ENCODE measurements at regions not wholly inside any gene's neighbourhood (a gene's known extent, or its start where the extent isn't known, plus 50 kb on each side); places are given as distances from the start of the nearest gene placed in this dataset.

- Mint-ChIP-seq H3K36me3 (no peaks in the 10 kb centered on the region), H3K4me1 (no peaks in the 10 kb centered on the region), H3K9me3 (ENCODE audit: low read depth) (peaks cover 18% of the 10 kb centered on the region), H3K27ac (no peak overlapping the region), H3K27me3 (no peaks in the 10 kb centered on the region), H3K4me3 (no peak overlapping the region)
- DNase-seq = no peak
- CTCF ChIA-PET = no interaction called here
- no peak for ATAC-seq
These were observed 784.1 kb downstream of the UQCRFS1 start for GRCh38 chr19:28428663-28429348.

GRCh38 chr19:28427376-28428083, 785.4 kb downstream of the UQCRFS1 start:
- Mint-ChIP-seq H3K4me3 (no peak overlapping the region), H3K27ac (no peak overlapping the region), H3K27me3 (no peaks in the 10 kb centered on the region), H3K9me3 (ENCODE audit: low read depth) (peaks cover 12% of the 10 kb centered on the region), H3K4me1 (no peaks in the 10 kb centered on the region), H3K36me3 (no peaks in the 10 kb centered on the region)
- CTCF ChIA-PET = no interaction called here
- DNase-seq = no peak
- ATAC-seq = no peak

GRCh38 chr19:28426730-28427225, 786.2 kb downstream of the UQCRFS1 start:
- no peaks in the 10 kb centered on the region for H3K36me3 Mint-ChIP-seq
- no peak for ATAC-seq
- H3K4me3 Mint-ChIP-seq = no peak overlapping the region
- H3K27ac Mint-ChIP-seq = no peak overlapping the region
- H3K27me3 Mint-ChIP-seq = no peaks in the 10 kb centered on the region
- no peak for DNase-seq
- peaks cover 6% of the 10 kb centered on the region for H3K9me3 Mint-ChIP-seq (ENCODE audit: low read depth)
- no peaks in the 10 kb centered on the region for H3K4me1 Mint-ChIP-seq
- CTCF ChIA-PET = no interaction called here

- no peak overlapping the region for H3K4me3 Mint-ChIP-seq
- ATAC-seq = no peak
- no peaks in the 10 kb centered on the region for H3K36me3 Mint-ChIP-seq
- DNase-seq = no peak
- no peaks in the 10 kb centered on the region for H3K4me1 Mint-ChIP-seq
- H3K9me3 Mint-ChIP-seq (ENCODE audit: low read depth) = peaks cover 6% of the 10 kb centered on the region
- no peaks in the 10 kb centered on the region for H3K27me3 Mint-ChIP-seq
- H3K27ac Mint-ChIP-seq = no peak overlapping the region
- CTCF ChIA-PET = no interaction called here
These were observed 786.7 kb downstream of the UQCRFS1 start for GRCh38 chr19:28426110-28426729.

- no peak for DNase-seq
- Mint-ChIP-seq H3K27me3 (no peaks in the 10 kb centered on the region), H3K4me1 (no peaks in the 10 kb centered on the region), H3K27ac (no peak overlapping the region), H3K4me3 (no peak overlapping the region), H3K36me3 (no peaks in the 10 kb centered on the region), H3K9me3 (ENCODE audit: low read depth) (peaks cover 6% of the 10 kb centered on the region)
- CTCF ChIA-PET = no interaction called here
- no peak for ATAC-seq
These were observed 787.7 kb downstream of the UQCRFS1 start for GRCh38 chr19:28425046-28425931.

- Mint-ChIP-seq H3K27ac (no peak overlapping the region), H3K27me3 (no peaks in the 10 kb centered on the region), H3K4me3 (no peak overlapping the region), H3K9me3 (ENCODE audit: low read depth) (peaks cover 6% of the 10 kb centered on the region), H3K36me3 (no peaks in the 10 kb centered on the region), H3K4me1 (no peaks in the 10 kb centered on the region)
- CTCF ChIA-PET = no interaction called here
- ATAC-seq (no peak), DNase-seq (no peak)
These were observed 788.3 kb downstream of the UQCRFS1 start for GRCh38 chr19:28424662-28425045.

GRCh38 chr19:28424077-28424476, 788.9 kb downstream of the UQCRFS1 start:
- ATAC-seq (no peak), DNase-seq (no peak)
- Mint-ChIP-seq H3K9me3 (ENCODE audit: low read depth) (peaks cover 6% of the 10 kb centered on the region), H3K4me3 (no peak overlapping the region), H3K36me3 (no peaks in the 10 kb centered on the region), H3K27me3 (no peaks in the 10 kb centered on the region), H3K27ac (no peak overlapping the region), H3K4me1 (no peaks in the 10 kb centered on the region)
- CTCF ChIA-PET = no interaction called here

GRCh38 chr19:28422791-28423650, 789.9 kb downstream of the UQCRFS1 start:
- ATAC-seq = no peak
- Mint-ChIP-seq H3K4me3 (no peak overlapping the region), H3K27ac (no peak overlapping the region), H3K4me1 (no peaks in the 10 kb centered on the region), H3K36me3 (no peaks in the 10 kb centered on the region), H3K9me3 (ENCODE audit: low read depth) (peaks cover 6% of the 10 kb centered on the region), H3K27me3 (no peaks in the 10 kb centered on the region)
- CTCF ChIA-PET = no interaction called here
- no peak for DNase-seq

GRCh38 chr19:28422046-28422445, 790.9 kb downstream of the UQCRFS1 start:
- no peaks in the 10 kb centered on the region for H3K4me1 Mint-ChIP-seq
- CTCF ChIA-PET = no interaction called here
- H3K27ac Mint-ChIP-seq = no peak overlapping the region
- no peak for DNase-seq
- H3K36me3 Mint-ChIP-seq = no peaks in the 10 kb centered on the region
- ATAC-seq = no peak
- no peaks in the 10 kb centered on the region for H3K27me3 Mint-ChIP-seq
- H3K9me3 Mint-ChIP-seq (ENCODE audit: low read depth) = peaks cover 3% of the 10 kb centered on the region
- no peak overlapping the region for H3K4me3 Mint-ChIP-seq

GRCh38 chr19:28420811-28421550, 792.0 kb downstream of the UQCRFS1 start:
- DNase-seq = no peak
- H3K4me1 Mint-ChIP-seq = no peaks in the 10 kb centered on the region

GRCh38 chr19:28419312-28419711, 793.6 kb downstream of the UQCRFS1 start:
- Mint-ChIP-seq H3K27me3 (no peaks in the 10 kb centered on the region), H3K36me3 (no peaks in the 10 kb centered on the region), H3K4me1 (no peaks in the 10 kb centered on the region), H3K9me3 (ENCODE audit: low read depth) (peaks cover 3% of the 10 kb centered on the region), H3K4me3 (no peak overlapping the region), H3K27ac (no peak overlapping the region)
- CTCF ChIA-PET = no interaction called here
- DNase-seq (no peak), ATAC-seq (no peak)

More at GRCh38 chr19:28420811-28421550, 792.0 kb downstream of the UQCRFS1 start:
- Mint-ChIP-seq H3K27ac (no peak overlapping the region), H3K27me3 (no peaks in the 10 kb centered on the region), H3K9me3 (ENCODE audit: low read depth) (peaks cover 3% of the 10 kb centered on the region), H3K4me3 (no peak overlapping the region), H3K36me3 (no peaks in the 10 kb centered on the region)
- ATAC-seq = no peak
- CTCF ChIA-PET = no interaction called here

- Mint-ChIP-seq H3K36me3 (no peaks in the 10 kb centered on the region), H3K27me3 (no peaks in the 10 kb centered on the region), H3K4me3 (no peak overlapping the region), H3K27ac (no peak overlapping the region), H3K4me1 (no peaks in the 10 kb centered on the region), H3K9me3 (ENCODE audit: low read depth) (peaks cover 6% of the 10 kb centered on the region)
- CTCF ChIA-PET = no interaction called here
- ATAC-seq = no peak
- DNase-seq = no peak
These were observed 795.6 kb downstream of the UQCRFS1 start for GRCh38 chr19:28417361-28417760.
